ENCODE measurements at regions not wholly inside any gene's neighbourhood (a gene's known extent, or its start where the extent isn't known, plus 50 kb on each side); places are given as distances from the start of the nearest gene placed in this dataset.

DNA sequence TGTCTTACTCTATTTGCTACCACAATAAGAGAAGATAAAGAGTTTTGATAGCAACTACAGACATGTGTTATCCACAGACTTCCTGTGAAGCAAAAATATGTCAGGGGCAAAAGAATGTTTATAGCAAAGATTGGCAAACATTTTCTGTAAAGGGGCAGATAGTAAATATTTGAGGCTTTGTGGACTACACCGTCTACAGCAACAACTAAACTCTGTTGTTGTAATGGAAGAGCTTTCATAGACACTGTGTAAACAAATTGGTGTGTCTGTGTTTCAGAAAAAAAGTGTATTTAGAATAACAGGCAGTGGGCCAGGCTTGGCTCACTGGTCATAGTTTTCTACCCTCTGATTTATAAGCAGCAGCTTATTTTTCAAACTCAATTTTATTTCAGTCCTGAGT, 521.4 kb downstream of the ANKRD7 start:
- Histone ChIP-seq H2AK5ac (ENCODE audit: low read depth, low read length) (no peak overlapping the region), H3K9me1 (ENCODE audit: insufficient read depth, low read length) (no peaks in the 10 kb centered on the region), H3K4me1 (ENCODE audit: control insufficient read depth, insufficient read depth, low read length) (no peaks in the 10 kb centered on the region), H3K79me1 (ENCODE audit: low read depth in 1 of 2, low read length in 2 of 2) (no peaks in the 10 kb centered on the region), H2AFZ (replicated peaks; ENCODE audit: low read length, poor library complexity) (no peak overlapping the region), H3K27me3 (ENCODE audit: control insufficient read depth, insufficient read depth, low read length) (no peaks in the 10 kb centered on the region), H4K8ac (ENCODE audit: low read depth in 2 of 2, low read length in 2 of 2) (no peak overlapping the region), H3K27ac (ENCODE audit: insufficient read depth, low read length) (no peak overlapping the region), H2AK9ac (replicated peaks; ENCODE audit: low read depth, low read length, poor library complexity) (no peak overlapping the region), H3K4me2 (ENCODE audit: low read depth, low read length) (no peak overlapping the region), H3K9me3 (ENCODE audit: control insufficient read depth, insufficient read depth, low read length) (peaks cover 7% of the 10 kb centered on the region), H3K23ac (ENCODE audit: low read depth, low read length) (no peak overlapping the region), H3K9ac (ENCODE audit: low read depth, low read length) (no peak overlapping the region), H4K20me1 (ENCODE audit: insufficient read depth, low read length) (no peaks in the 10 kb centered on the region), H2BK20ac (ENCODE audit: low read depth, low read length) (no peak overlapping the region), H2BK120ac (ENCODE audit: low read depth, low read length) (no peak overlapping the region), H2BK5ac (ENCODE audit: low read depth, low read length, poor library complexity, severe bottlenecking) (no peak overlapping the region), H4K91ac (ENCODE audit: insufficient read depth, low read depth, low read length) (no peak overlapping the region), H3K36me3 (ENCODE audit: control insufficient read depth, insufficient read depth, low read length) (no peaks in the 10 kb centered on the region), H3K4ac (ENCODE audit: low read depth, low read length) (no peak overlapping the region), H4K5ac (ENCODE audit: low read depth, low read length) (no peak overlapping the region), H3K18ac (ENCODE audit: low read depth, low read length) (no peak overlapping the region), H3K4me3 (ENCODE audit: insufficient read depth, low read depth, low read length) (no peak overlapping the region), H3K56ac (ENCODE audit: extremely low read depth, insufficient read depth, low read length) (no peak overlapping the region), H2BK15ac (ENCODE audit: low read depth, low read length) (no peak overlapping the region), H3K14ac (replicated peaks; ENCODE audit: low read depth, low read length) (no peak overlapping the region)
- no peak for DNase-seq
- in situ Hi-C loops (cut with MboI; ENCODE audit: low sequenced_read_pairs) (no loop called here), dilution Hi-C loops (cut with HindIII; ENCODE audit: low sequenced_read_pairs, unreplicated experiment) (no loop called here), intact Hi-C loops (cut with micrococcal nuclease) (no loop called here)
- no TSS peak for BruUV-seq (replicated peaks)
- ChIA-PET CTCF (no interaction called here), POLR2A (ENCODE audit: unreplicated experiment) (no interaction called here)
- TF ChIP-seq, protein P1, sequence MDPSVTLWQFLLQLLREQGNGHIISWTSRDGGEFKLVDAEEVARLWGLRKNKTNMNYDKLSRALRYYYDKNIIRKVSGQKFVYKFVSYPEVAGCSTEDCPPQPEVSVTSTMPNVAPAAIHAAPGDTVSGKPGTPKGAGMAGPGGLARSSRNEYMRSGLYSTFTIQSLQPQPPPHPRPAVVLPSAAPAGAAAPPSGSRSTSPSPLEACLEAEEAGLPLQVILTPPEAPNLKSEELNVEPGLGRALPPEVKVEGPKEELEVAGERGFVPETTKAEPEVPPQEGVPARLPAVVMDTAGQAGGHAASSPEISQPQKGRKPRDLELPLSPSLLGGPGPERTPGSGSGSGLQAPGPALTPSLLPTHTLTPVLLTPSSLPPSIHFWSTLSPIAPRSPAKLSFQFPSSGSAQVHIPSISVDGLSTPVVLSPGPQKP (IDR thresholded peaks at IDR 0.05; ENCODE audit: borderline replicate concordance, low read depth, low read length) = no peak
- no peak for TF ChIP-seq RCOR1 (IDR thresholded peaks at IDR 0.05; ENCODE audit: insufficient replicate concordance, low read length)
- TF ChIP-seq MAFK (IDR thresholded peaks at IDR 0.05; ENCODE audit: low read depth, low read length) = no peak
- TF ChIP-seq, protein P2, sequence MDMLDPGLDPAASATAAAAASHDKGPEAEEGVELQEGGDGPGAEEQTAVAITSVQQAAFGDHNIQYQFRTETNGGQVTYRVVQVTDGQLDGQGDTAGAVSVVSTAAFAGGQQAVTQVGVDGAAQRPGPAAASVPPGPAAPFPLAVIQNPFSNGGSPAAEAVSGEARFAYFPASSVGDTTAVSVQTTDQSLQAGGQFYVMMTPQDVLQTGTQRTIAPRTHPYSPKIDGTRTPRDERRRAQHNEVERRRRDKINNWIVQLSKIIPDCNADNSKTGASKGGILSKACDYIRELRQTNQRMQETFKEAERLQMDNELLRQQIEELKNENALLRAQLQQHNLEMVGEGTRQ (IDR thresholded peaks at IDR 0.05; ENCODE audit: low read depth, low read length) = no peak
- no peak for TF ChIP-seq MXI1 (IDR thresholded peaks at IDR 0.05; ENCODE audit: borderline replicate concordance, low read depth, low read length)
- no peak for TF ChIP-seq RFX5 (IDR thresholded peaks at IDR 0.05; ENCODE audit: low read depth, low read length)
- no peak for TF ChIP-seq CHD1 (IDR thresholded peaks at IDR 0.05; ENCODE audit: low read depth, low read length)
- TF ChIP-seq RAD21 (IDR thresholded peaks at IDR 0.05; ENCODE audit: low read length) = no peak
- no peak for TF ChIP-seq SMC3 (IDR thresholded peaks at IDR 0.05; ENCODE audit: low read depth, low read length)
- TF ChIP-seq MAZ (IDR thresholded peaks at IDR 0.05; ENCODE audit: borderline replicate concordance, low read depth, low read length) = no peak
- no CpG with 5 or more reads among the region's 1 CpG for WGBS, 2 experiments (ENCODE audit: extremely low coverage in 2 of 2, insufficient read length in 1 of 2)
- no peak for ATAC-seq (ENCODE audit: low read depth)

Measured in IMR-90 (cell line).